GM23338 (cell line): ENCODE measurements at regions not wholly inside any gene's neighbourhood (a gene's known extent, or its start where the extent isn't known, plus 50 kb on each side); places are given as distances from the start of the nearest gene placed in this dataset.

ENCODE experiments used
- ATAC-seq: fragments of 200-7000 bp; cut with Tn5 transposase; 3 replicates; pipeline ENCODE4 v1.9.1; 2020
- DNase-seq: peaks from one replicate; pipeline ENCODE4 v3.0.0-alpha.2; 2015; ENCODE audit warnings: low spot score
- H2AFZ ChIP-seq: fragments of 200-600 bp; sonication (generic); 2 replicates; pipeline ENCODE4 v1.8.0; 2016; ENCODE audit warnings: antibody characterized with exemption, mild to moderate bottlenecking, moderate library complexity
- H3F3A ChIP-seq: fragments of 200-600 bp; sonication (generic); replicated peaks from 2 replicates; pipeline ENCODE4 v1.8.0; 2017; ENCODE audit warnings: antibody characterized with exemption, mixed run types, low read depth
- H3K27ac ChIP-seq: fragments of 200-600 bp; sonication (generic); 2 replicates; pipeline ENCODE4 v1.6.1; 2016; ENCODE audit warnings: low read depth
- H3K27me3 ChIP-seq: fragments of 200-600 bp; sonication (generic); 2 replicates; pipeline ENCODE4 v1.8.0; 2016; ENCODE audit warnings: mild to moderate bottlenecking, mixed run types, moderate library complexity; ENCODE audit not compliant: insufficient read depth
- H3K36me3 ChIP-seq: fragments of 200-600 bp; sonication (generic); 2 replicates; pipeline ENCODE4 v1.8.0; 2016; ENCODE audit warnings: mild to moderate bottlenecking; ENCODE audit not compliant: insufficient read depth
- H3K4me1 ChIP-seq: fragments of 200-600 bp; sonication (generic); 2 replicates; pipeline ENCODE4 v1.8.0; 2016; ENCODE audit warnings: mild to moderate bottlenecking, moderate library complexity; ENCODE audit not compliant: insufficient read depth
- H3K4me2 ChIP-seq: fragments of 200-600 bp; sonication (generic); 2 replicates; pipeline ENCODE4 v1.7.1; 2017; ENCODE audit warnings: mixed run types
- H3K4me3 ChIP-seq: fragments of 200-600 bp; sonication (generic); 2 replicates; pipeline ENCODE4 v1.6.1; 2016; ENCODE audit warnings: mixed run types
- H3K79me2 ChIP-seq: fragments of 200-600 bp; sonication (generic); replicated peaks from 2 replicates; pipeline ENCODE4 v1.8.0; 2017; ENCODE audit warnings: mild to moderate bottlenecking; ENCODE audit not compliant: insufficient read depth
- H3K9me2 ChIP-seq: fragments of 200-600 bp; sonication (generic); 2 replicates; pipeline ENCODE4 v1.8.0; 2017; ENCODE audit not compliant: insufficient read depth
- H4K20me1 ChIP-seq: fragments of 200-600 bp; sonication (generic); replicated peaks from 2 replicates; pipeline ENCODE4 v1.8.0; 2017; ENCODE audit warnings: mild to moderate bottlenecking; ENCODE audit not compliant: insufficient read depth
- H3K27ac Mint-ChIP-seq: 2 replicates; pipeline ENCODE4 v1.8.0; 2020; ENCODE audit warnings: inconsistent platforms, mild to moderate bottlenecking, moderate library complexity, mixed read lengths
- H3K27me3 Mint-ChIP-seq: 3 replicates; pipeline ENCODE4 v1.8.0; 2022; ENCODE audit warnings: low read depth, mild to moderate bottlenecking, moderate library complexity, mixed read lengths, inconsistent platforms; ENCODE audit not compliant: insufficient read depth, poor library complexity
- H3K36me3 Mint-ChIP-seq: 3 replicates; pipeline ENCODE4 v1.8.0; 2021; ENCODE audit warnings: low read depth, mild to moderate bottlenecking, inconsistent platforms, moderate library complexity, mixed read lengths
- H3K4me1 Mint-ChIP-seq: 3 replicates; pipeline ENCODE4 v1.8.0; 2020; ENCODE audit warnings: mild to moderate bottlenecking, inconsistent platforms, mixed read lengths
- H3K4me3 Mint-ChIP-seq: 3 replicates; pipeline ENCODE4 v1.8.0; 2021; ENCODE audit warnings: moderate library complexity, mild to moderate bottlenecking, inconsistent platforms, mixed read lengths
- H3K9me3 Mint-ChIP-seq: 3 replicates; pipeline ENCODE4 v1.8.0; 2020; ENCODE audit warnings: moderate library complexity, mild to moderate bottlenecking, inconsistent platforms, mixed read lengths
- CTCF ChIP-seq, 2 experiments: fragments of 200-600 bp in 1 of 2; sonication (generic) in 1 of 2; conservative IDR thresholded peaks; 2 replicates each; pipeline versions ENCODE4 v1.5.1 to v1.6.1; 2016 to 2017; ENCODE audit warnings: antibody characterized with exemption in 2 of 2, low read depth in 2 of 2, mild to moderate bottlenecking in 2 of 2, moderate library complexity in 1 of 2
- ETS1 ChIP-seq: IDR thresholded peaks from 2 replicates; pipeline ENCODE4 v1.6.1; 2016; ENCODE audit warnings: antibody characterized with exemption
- EZH2 ChIP-seq: fragments of 200-600 bp; sonication (generic); IDR thresholded peaks from one replicate; pipeline ENCODE4 v1.8.0; 2017; ENCODE audit warnings: antibody characterized with exemption, mild to moderate bottlenecking, low read depth; ENCODE audit not compliant: unreplicated experiment
- EZH2phosphoT487 ChIP-seq: fragments of 200-600 bp; sonication (generic); IDR thresholded peaks from one replicate; pipeline ENCODE4 v1.8.1; 2018; ENCODE audit warnings: antibody characterized with exemption; ENCODE audit not compliant: unreplicated experiment
- JUNB ChIP-seq: IDR thresholded peaks from one replicate; pipeline ENCODE4 v1.6.1; 2016; ENCODE audit warnings: antibody characterized with exemption; ENCODE audit not compliant: unreplicated experiment
- POLR2AphosphoS5 ChIP-seq: IDR thresholded peaks from 2 replicates; pipeline ENCODE4 v1.6.1; 2016; ENCODE audit warnings: antibody characterized with exemption, low read depth
- REST ChIP-seq: IDR thresholded peaks from one replicate; pipeline ENCODE4 v1.6.1; 2018; ENCODE audit warnings: antibody characterized with exemption; ENCODE audit not compliant: unreplicated experiment
- STAT1 ChIP-seq: IDR thresholded peaks from one replicate; pipeline ENCODE4 v1.6.1; 2016; ENCODE audit warnings: antibody characterized with exemption; ENCODE audit not compliant: unreplicated experiment
- ZNF331 ChIP-seq: fragments of 250-450 bp; sonication (Bioruptor Pico); IDR thresholded peaks from 2 replicates; pipeline ENCODE4 v1.5.0; 2020; ENCODE audit warnings: low read depth, mild to moderate bottlenecking, moderate library complexity
- ZNF462 ChIP-seq: fragments of 250-450 bp; sonication (Bioruptor Pico); IDR thresholded peaks from 2 replicates; pipeline ENCODE4 v1.5.0; 2020; ENCODE audit warnings: mild to moderate bottlenecking, moderate library complexity

- TF ChIP-seq CTCF (conservative IDR thresholded peaks at IDR 0.05; ENCODE audit: low read depth in 2 of 2) (no peak), ETS1 (no peak)
- H3K36me3 Mint-ChIP-seq = no peaks in the 10 kb centered on the region
- H3K4me1 Mint-ChIP-seq = peaks cover 5% of the 10 kb centered on the region; the same call in 2 of the 3 replicates
- no peak overlapping the region for H3K27ac Mint-ChIP-seq
- Histone ChIP-seq H3F3A (no peaks in the 10 kb centered on the region), H3K27ac (no peak overlapping the region), H2AFZ (0 out of 2 replicates have a peak overlapping the region, but pooled peaks have one; percentile 44), H3K27me3 (no peaks in the 10 kb centered on the region), H3K4me3 (no peak overlapping the region), H3K79me2 (no peaks in the 10 kb centered on the region), H3K9me2 (peaks cover 6% of the 10 kb centered on the region; the same call in 1 of the 2 replicates), H3K4me2 (no peak overlapping the region), H3K4me1 (no peaks in the 10 kb centered on the region), H4K20me1 (no peaks in the 10 kb centered on the region), H3K36me3 (no peaks in the 10 kb centered on the region)
- no peaks in the 10 kb centered on the region for H3K9me3 Mint-ChIP-seq
- H3K27me3 Mint-ChIP-seq = no peaks in the 10 kb centered on the region
- ATAC-seq = no peak
- H3K4me3 Mint-ChIP-seq = no peak overlapping the region
- no peak for DNase-seq
Measured at GRCh38 chr1:78829644-78830043, 176.9 kb downstream of the ADGRL4 start.

GRCh38 chr1:78830321-78830720, 176.2 kb downstream of the ADGRL4 start:
- DNase-seq (peak; percentile 18), ATAC-seq (no peak; the same call in 2 of the 3 replicates)
- H3K9me3 Mint-ChIP-seq = no peaks in the 10 kb centered on the region
- no peaks in the 10 kb centered on the region for H4K20me1 ChIP-seq
- H3K4me2 ChIP-seq = no peak overlapping the region
- no peaks in the 10 kb centered on the region for H3K4me1 ChIP-seq
- H3K4me3 Mint-ChIP-seq = no peak overlapping the region
- H3K9me2 ChIP-seq = peaks cover 6% of the 10 kb centered on the region; the same call in 1 of the 2 replicates
- H3K27ac Mint-ChIP-seq = no peak overlapping the region
- H3K4me1 Mint-ChIP-seq = peaks cover 5% of the 10 kb centered on the region; the same call in 2 of the 3 replicates
- no peak overlapping the region for H3K4me3 ChIP-seq
- H3K36me3 ChIP-seq = no peaks in the 10 kb centered on the region
- H3K79me2 ChIP-seq = no peaks in the 10 kb centered on the region
- 0 out of 2 replicates have a peak overlapping the region, but pooled peaks have one; percentile 44 for H2AFZ ChIP-seq
- no peaks in the 10 kb centered on the region for H3F3A ChIP-seq
- no peaks in the 10 kb centered on the region for H3K27me3 Mint-ChIP-seq
- no peaks in the 10 kb centered on the region for H3K27me3 ChIP-seq
- H3K36me3 Mint-ChIP-seq = no peaks in the 10 kb centered on the region
- H3K27ac ChIP-seq = no peak overlapping the region
- TF ChIP-seq REST = no peak
- no peak for TF ChIP-seq ZNF331 (CRISPR knock-in tag)
- TF ChIP-seq ZNF462 (CRISPR knock-in tag) = no peak
- no peak for TF ChIP-seq EZH2phosphoT487
- TF ChIP-seq POLR2AphosphoS5 = no peak
- no peak for TF ChIP-seq STAT1
- no peak for TF ChIP-seq EZH2
- no peak for TF ChIP-seq JUNB
